Renal pelvis (tissue), 1 donor: ENCODE measurements at regions not wholly inside any gene's neighbourhood (a gene's known extent, or its start where the extent isn't known, plus 50 kb on each side); places are given as distances from the start of the nearest gene placed in this dataset.

ENCODE experiments used
- DNase-seq: peaks from one replicate; pipeline ENCODE4 v3.0.0-alpha.2; 2013

GRCh38 chr6:168724669-168725570 is 283.9 kb downstream of the SMOC2 start:
- no peak for DNase-seq

GRCh38 chr6:168724033-168724432 is 283.0 kb downstream of the SMOC2 start:
- DNase-seq: no peak

- no peak for DNase-seq
These were observed 281.4 kb downstream of the SMOC2 start for GRCh38 chr6:168722397-168722796.

GRCh38 chr6:168721571-168721970 is 280.6 kb downstream of the SMOC2 start:
- no peak for DNase-seq

GRCh38 chr6:168719901-168720300 is 278.9 kb downstream of the SMOC2 start:
- no peak for DNase-seq

GRCh38 chr6:168718821-168719475 is 278.0 kb downstream of the SMOC2 start:
- no peak for DNase-seq
